Trophoblast cell (in vitro differentiated cells and primary cell): ENCODE measurements at regions not wholly inside any gene's neighbourhood (a gene's known extent, or its start where the extent isn't known, plus 50 kb on each side); places are given as distances from the start of the nearest gene placed in this dataset.
A peak's percentile ranks its signal among the peaks of the same experiment; 100 is the strongest.

ENCODE experiments used
- DNase-seq, 2 donors: peaks; one replicate each; pipeline ENCODE4 v3.0.0-alpha.2; 2016
- H2AFZ ChIP-seq: 2 replicates; pipeline ENCODE4 v1.6.1; 2013; ENCODE audit warnings: low read length, moderate library complexity, mild to moderate bottlenecking; ENCODE audit not compliant: insufficient read depth, poor library complexity
- H2AK5ac ChIP-seq: 2 replicates; pipeline ENCODE4 v1.6.1; 2013; ENCODE audit warnings: mild to moderate bottlenecking, low read length
- H2BK120ac ChIP-seq: 2 replicates; pipeline ENCODE4 v1.6.1; 2013; ENCODE audit warnings: low read length, mild to moderate bottlenecking, moderate library complexity; ENCODE audit not compliant: insufficient read depth, poor library complexity
- H2BK12ac ChIP-seq: 2 replicates; pipeline ENCODE4 v1.6.1; 2013; ENCODE audit warnings: mild to moderate bottlenecking, low read length, moderate library complexity
- H2BK5ac ChIP-seq: 2 replicates; pipeline ENCODE4 v1.6.1; 2013; ENCODE audit warnings: low read length, low read depth, moderate library complexity, mild to moderate bottlenecking; ENCODE audit not compliant: poor library complexity
- H3K14ac ChIP-seq: 2 replicates; pipeline ENCODE4 v1.6.1; 2013; ENCODE audit warnings: mild to moderate bottlenecking, low read length
- H3K18ac ChIP-seq: 2 replicates; pipeline ENCODE4 v1.6.1; 2013; ENCODE audit warnings: mild to moderate bottlenecking, low read length
- H3K23ac ChIP-seq: 2 replicates; pipeline ENCODE4 v1.6.1; 2013; ENCODE audit warnings: low read length
- H3K27ac ChIP-seq: 2 replicates; pipeline ENCODE4 v1.5.1; 2013; ENCODE audit warnings: low read depth, mild to moderate bottlenecking, inconsistent platforms, low read length, moderate library complexity
- H3K27me3 ChIP-seq: 2 replicates; pipeline ENCODE4 v1.6.1; 2013; ENCODE audit warnings: inconsistent platforms, mild to moderate bottlenecking, low read length, moderate library complexity; ENCODE audit not compliant: insufficient read depth
- H3K36me3 ChIP-seq, 2 experiments: 1 replicate in 1 of 2; 2 replicates in 1 of 2; pipeline ENCODE4 v1.6.1; 2013; ENCODE audit warnings: low read length in 2 of 2, mild to moderate bottlenecking in 2 of 2, moderate library complexity in 1 of 2; ENCODE audit not compliant: insufficient read depth in 2 of 2, control insufficient read depth in 1 of 2
- H3K4ac ChIP-seq: 2 replicates; pipeline ENCODE4 v1.6.1; 2013; ENCODE audit warnings: low read depth, mild to moderate bottlenecking, low read length, moderate library complexity
- H3K4me1 ChIP-seq, 2 experiments: 1 replicate in 1 of 2; 2 replicates in 1 of 2; pipeline ENCODE4 v1.6.1; 2013; ENCODE audit warnings: low read length in 2 of 2, mild to moderate bottlenecking in 2 of 2, moderate library complexity in 1 of 2; ENCODE audit not compliant: insufficient read depth in 2 of 2, control insufficient read depth in 1 of 2
- H3K4me2 ChIP-seq: 2 replicates; pipeline ENCODE4 v1.6.1; 2013; ENCODE audit warnings: inconsistent platforms, mild to moderate bottlenecking, low read length, moderate library complexity
- H3K4me3 ChIP-seq: 2 replicates; pipeline ENCODE4 v1.5.1; 2013; ENCODE audit warnings: mild to moderate bottlenecking, low read depth, low read length, inconsistent platforms
- H3K79me1 ChIP-seq: one replicate; pipeline ENCODE4 v1.6.1; 2013; ENCODE audit warnings: low read length
- H3K79me2 ChIP-seq: 2 replicates; pipeline ENCODE4 v1.6.1; 2013; ENCODE audit warnings: low read length, mild to moderate bottlenecking; ENCODE audit not compliant: control insufficient read depth, insufficient read depth, poor library complexity
- H3K9ac ChIP-seq: 2 replicates; pipeline ENCODE4 v1.6.1; 2013; ENCODE audit warnings: mild to moderate bottlenecking, low read length
- H3K9me3 ChIP-seq: 2 replicates; pipeline ENCODE4 v1.6.1; 2013; ENCODE audit warnings: low read depth, mild to moderate bottlenecking, control low read depth, inconsistent platforms, low read length; ENCODE audit not compliant: insufficient read depth
- H4K12ac ChIP-seq: 2 replicates; pipeline ENCODE4 v1.6.1; 2013; ENCODE audit warnings: low read depth, mild to moderate bottlenecking, low read length, moderate library complexity
- H4K8ac ChIP-seq: 2 replicates; pipeline ENCODE4 v1.6.1; 2013; ENCODE audit warnings: low read depth, mild to moderate bottlenecking, low read length, moderate library complexity
- H4K91ac ChIP-seq: one replicate; pipeline ENCODE4 v1.6.1; 2013; ENCODE audit warnings: low read depth, mild to moderate bottlenecking, low read length, moderate library complexity
- WGBS: extraction: QIAGEN DNeasy Blood & Tissue Kit; methylation state at CpG from one replicate; pipeline ENCODE4 v1.1.7; 2013; ENCODE audit warnings: missing lambda C conversion rate; ENCODE audit not compliant: insufficient read length, insufficient coverage; ENCODE audit errors: extremely low coverage; 5-methylcytosine and 5-hydroxymethylcytosine counted together

- H2AK5ac ChIP-seq, result no peak overlapping the region
- H3K4ac ChIP-seq, result no peak overlapping the region
- H3K14ac ChIP-seq, result no peak overlapping the region
- H3K79me2 ChIP-seq, result no peaks in the 10 kb centered on the region
- H3K27me3 ChIP-seq, result no peaks in the 10 kb centered on the region
- H3K27ac ChIP-seq, result no peak overlapping the region
- H2AFZ ChIP-seq, result no peak overlapping the region
- no peaks in the 10 kb centered on the region for H3K79me1 ChIP-seq
- no peak overlapping the region for H4K8ac ChIP-seq
- no peak overlapping the region for H3K4me2 ChIP-seq
- H3K9ac ChIP-seq, result no peak overlapping the region
- no peaks in the 10 kb centered on the region for H3K36me3 ChIP-seq
- H4K12ac ChIP-seq, result no peak overlapping the region
- no peak overlapping the region for H2BK120ac ChIP-seq
- no peak overlapping the region for H2BK5ac ChIP-seq
- H3K18ac ChIP-seq, result no peak overlapping the region
- no peak overlapping the region for H4K91ac ChIP-seq
- H3K23ac ChIP-seq, result no peak overlapping the region
- H3K4me3 ChIP-seq, result no peak overlapping the region
- no peaks in the 10 kb centered on the region for H3K9me3 ChIP-seq
- WGBS, result no CpG with 5 or more reads among the region's 5 CpGs
- DNase-seq, result no peak
- no peak overlapping the region for H2BK12ac ChIP-seq
- H3K4me1 ChIP-seq, result no peaks in the 10 kb centered on the region
Measured at GRCh38 chr14:58737511-58737910, 99.7 kb downstream of the DACT1 start.

- Histone ChIP-seq H4K12ac (no peak overlapping the region), H3K9ac (no peak overlapping the region), H3K79me1 (no peaks in the 10 kb centered on the region), H2BK120ac (no peak overlapping the region), H3K4me3 (no peak overlapping the region), H2AFZ (no peak overlapping the region), H3K18ac (no peak overlapping the region), H2BK5ac (no peak overlapping the region), H3K4ac (no peak overlapping the region), H3K23ac (no peak overlapping the region), H3K79me2 (no peaks in the 10 kb centered on the region), H4K91ac (no peak overlapping the region), H3K9me3 (no peaks in the 10 kb centered on the region), H2BK12ac (no peak overlapping the region), H3K36me3 (no peaks in the 10 kb centered on the region), H4K8ac (no peak overlapping the region), H3K27ac (no peak overlapping the region), H2AK5ac (no peak overlapping the region), H3K27me3 (no peaks in the 10 kb centered on the region), H3K4me1 (no peaks in the 10 kb centered on the region), H3K4me2 (no peak overlapping the region), H3K14ac (no peak overlapping the region)
- DNase-seq, result peak in 1 of 2 donors; percentile 12
- WGBS, result no CpG with 5 or more reads among the region's 3 CpGs
Measured at GRCh38 chr14:58738189-58738836, 100.6 kb downstream of the DACT1 start.

- H2BK120ac ChIP-seq, result no peak overlapping the region
- H4K8ac ChIP-seq, result no peak overlapping the region
- no peaks in the 10 kb centered on the region for H3K4me1 ChIP-seq
- no CpG with 5 or more reads among the region's 2 CpGs for WGBS
- no peaks in the 10 kb centered on the region for H3K79me1 ChIP-seq
- no peak overlapping the region for H2BK12ac ChIP-seq
- no peak overlapping the region for H2AFZ ChIP-seq
- no peak overlapping the region for H3K4ac ChIP-seq
- no peaks in the 10 kb centered on the region for H3K79me2 ChIP-seq
- H3K27ac ChIP-seq, result no peak overlapping the region
- H3K23ac ChIP-seq, result no peak overlapping the region
- H4K91ac ChIP-seq, result no peak overlapping the region
- H3K9ac ChIP-seq, result no peak overlapping the region
- H3K14ac ChIP-seq, result no peak overlapping the region
- no peak for DNase-seq
- H3K18ac ChIP-seq, result no peak overlapping the region
- H3K36me3 ChIP-seq, result no peaks in the 10 kb centered on the region
- H3K4me2 ChIP-seq, result no peak overlapping the region
- H3K27me3 ChIP-seq, result no peaks in the 10 kb centered on the region
- no peak overlapping the region for H3K4me3 ChIP-seq
- H2BK5ac ChIP-seq, result no peak overlapping the region
- no peaks in the 10 kb centered on the region for H3K9me3 ChIP-seq
- H4K12ac ChIP-seq, result no peak overlapping the region
- no peak overlapping the region for H2AK5ac ChIP-seq
Measured at GRCh38 chr14:58738876-58739275, 101.1 kb downstream of the DACT1 start.

- WGBS, result no CpG with 5 or more reads among the region's 3 CpGs
- Histone ChIP-seq H3K27me3 (no peaks in the 10 kb centered on the region), H3K79me2 (no peaks in the 10 kb centered on the region), H3K9ac (no peak overlapping the region), H2BK120ac (no peak overlapping the region), H3K23ac (no peak overlapping the region), H3K4me2 (no peak overlapping the region), H3K18ac (no peak overlapping the region), H3K4ac (no peak overlapping the region), H2BK12ac (no peak overlapping the region), H3K36me3 (no peaks in the 10 kb centered on the region), H2AK5ac (no peak overlapping the region), H3K4me3 (no peak overlapping the region), H3K9me3 (no peaks in the 10 kb centered on the region), H3K4me1 (no peaks in the 10 kb centered on the region), H4K91ac (no peak overlapping the region), H4K8ac (no peak overlapping the region), H2AFZ (no peak overlapping the region), H3K14ac (no peak overlapping the region), H4K12ac (no peak overlapping the region), H2BK5ac (no peak overlapping the region), H3K27ac (no peak overlapping the region), H3K79me1 (no peaks in the 10 kb centered on the region)
- DNase-seq, result no peak
Measured at GRCh38 chr14:58739674-58740073, 101.9 kb downstream of the DACT1 start.
